ENCODE measurements at regions not wholly inside any gene's neighbourhood (a gene's known extent, or its start where the extent isn't known, plus 50 kb on each side); places are given as distances from the start of the nearest gene placed in this dataset.

DNA sequence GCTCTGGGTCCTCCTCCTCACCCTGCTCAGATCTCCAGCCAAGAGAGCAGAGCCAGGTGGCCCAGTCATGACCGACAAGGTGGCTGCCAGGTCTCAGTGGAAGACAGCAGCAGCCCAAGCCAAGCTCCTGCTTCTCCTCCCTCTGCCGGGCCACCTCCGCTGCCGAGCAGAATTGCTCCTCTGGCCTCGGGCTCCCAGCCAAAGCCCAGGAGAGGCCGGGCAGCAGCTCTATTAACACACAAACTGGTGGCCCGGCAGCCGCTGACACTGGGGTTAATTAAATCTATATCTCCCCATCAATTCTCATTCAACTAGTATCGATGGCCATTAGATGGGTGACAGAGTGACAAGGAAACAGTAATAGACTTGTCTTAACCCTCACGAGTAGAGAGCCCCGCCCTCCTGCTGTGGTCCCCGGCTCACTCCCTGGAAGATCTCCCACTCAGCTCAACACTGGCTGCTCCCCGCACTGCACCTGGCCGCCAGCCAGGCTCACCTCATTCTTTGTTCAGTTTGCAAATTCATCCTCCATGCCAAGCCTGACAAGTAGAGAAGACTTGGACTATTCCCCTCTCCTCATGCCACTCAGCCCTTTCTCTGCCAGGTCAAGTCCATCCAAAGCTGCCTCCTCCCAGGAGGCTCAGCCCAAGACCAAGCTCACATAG is 74.1 kb upstream of the UNC5B start:
- H3K4me1 Mint-ChIP-seq, result peaks cover 31% of the 10 kb centered on the region
- H3K4me3 Mint-ChIP-seq, result no peak overlapping the region
- TF ChIP-seq, protein P1, sequence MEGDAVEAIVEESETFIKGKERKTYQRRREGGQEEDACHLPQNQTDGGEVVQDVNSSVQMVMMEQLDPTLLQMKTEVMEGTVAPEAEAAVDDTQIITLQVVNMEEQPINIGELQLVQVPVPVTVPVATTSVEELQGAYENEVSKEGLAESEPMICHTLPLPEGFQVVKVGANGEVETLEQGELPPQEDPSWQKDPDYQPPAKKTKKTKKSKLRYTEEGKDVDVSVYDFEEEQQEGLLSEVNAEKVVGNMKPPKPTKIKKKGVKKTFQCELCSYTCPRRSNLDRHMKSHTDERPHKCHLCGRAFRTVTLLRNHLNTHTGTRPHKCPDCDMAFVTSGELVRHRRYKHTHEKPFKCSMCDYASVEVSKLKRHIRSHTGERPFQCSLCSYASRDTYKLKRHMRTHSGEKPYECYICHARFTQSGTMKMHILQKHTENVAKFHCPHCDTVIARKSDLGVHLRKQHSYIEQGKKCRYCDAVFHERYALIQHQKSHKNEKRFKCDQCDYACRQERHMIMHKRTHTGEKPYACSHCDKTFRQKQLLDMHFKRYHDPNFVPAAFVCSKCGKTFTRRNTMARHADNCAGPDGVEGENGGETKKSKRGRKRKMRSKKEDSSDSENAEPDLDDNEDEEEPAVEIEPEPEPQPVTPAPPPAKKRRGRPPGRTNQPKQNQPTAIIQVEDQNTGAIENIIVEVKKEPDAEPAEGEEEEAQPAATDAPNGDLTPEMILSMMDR (conservative IDR thresholded peaks at IDR 0.05), result no peak
- H3K27me3 Mint-ChIP-seq (ENCODE audit: low read depth), result no peaks in the 10 kb centered on the region
- no peak overlapping the region for H3K27ac Mint-ChIP-seq (ENCODE audit: unreplicated experiment)
- no peak for DNase-seq (ENCODE audit: low read depth, low spot score)
- H3K9me3 Mint-ChIP-seq, result no peaks in the 10 kb centered on the region
- H3K36me3 Mint-ChIP-seq (ENCODE audit: low read depth), result no peaks in the 10 kb centered on the region

DNA sequence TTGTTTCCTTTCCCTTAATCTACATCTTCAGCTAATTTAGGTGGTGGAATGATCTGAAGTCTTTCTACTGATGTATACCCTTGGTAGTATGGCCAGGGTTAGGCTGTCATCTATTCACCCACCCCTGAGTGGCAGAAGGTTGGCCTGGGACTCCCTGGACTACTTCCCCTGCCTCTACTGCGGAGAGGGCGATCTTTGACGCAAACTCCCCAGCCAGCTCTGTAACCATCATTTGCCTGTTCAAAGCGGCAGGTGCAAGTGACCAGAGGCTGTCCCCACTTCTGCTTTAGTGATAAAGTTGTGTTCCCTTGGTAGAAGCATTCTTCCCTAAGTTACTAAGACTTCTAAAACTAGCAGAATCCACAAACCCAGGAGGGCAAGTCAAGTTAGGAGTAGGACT is 70.8 kb upstream of the UNC5B start:
- Mint-ChIP-seq H3K36me3 (ENCODE audit: low read depth) (no peaks in the 10 kb centered on the region), H3K27me3 (ENCODE audit: low read depth) (no peaks in the 10 kb centered on the region), H3K27ac (ENCODE audit: unreplicated experiment) (no peak overlapping the region), H3K4me3 (no peak overlapping the region), H3K9me3 (no peaks in the 10 kb centered on the region), H3K4me1 (peaks cover 9% of the 10 kb centered on the region)
- no peak for DNase-seq (ENCODE audit: low read depth, low spot score)
- TF ChIP-seq, protein P1 (conservative IDR thresholded peaks at IDR 0.05), result no peak

DNA sequence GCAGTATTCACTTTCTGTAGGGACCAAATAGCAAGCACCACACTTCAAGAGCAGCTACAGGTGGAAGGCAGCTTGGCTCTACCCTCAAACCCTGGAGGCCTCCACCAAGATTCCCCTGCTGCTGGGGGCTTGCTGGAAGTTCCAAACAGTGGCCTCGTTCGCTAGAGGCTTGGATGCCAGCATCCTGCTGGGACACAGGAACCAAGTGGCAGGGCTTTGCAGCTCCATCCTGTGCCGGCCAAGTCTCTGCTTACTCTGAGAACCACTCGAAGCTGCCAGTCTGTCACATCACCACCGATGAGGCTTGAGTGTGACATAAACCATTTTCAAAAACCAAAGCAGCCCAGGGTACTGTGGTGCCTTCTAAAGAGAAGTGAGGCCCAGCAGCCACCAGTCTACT is 69.2 kb upstream of the UNC5B start:
- no peak overlapping the region for H3K4me3 Mint-ChIP-seq
- H3K27me3 Mint-ChIP-seq (ENCODE audit: low read depth), result no peaks in the 10 kb centered on the region
- TF ChIP-seq, protein P1 (conservative IDR thresholded peaks at IDR 0.05), result no peak
- H3K36me3 Mint-ChIP-seq (ENCODE audit: low read depth), result no peaks in the 10 kb centered on the region
- no peaks in the 10 kb centered on the region for H3K9me3 Mint-ChIP-seq
- no peaks in the 10 kb centered on the region for H3K4me1 Mint-ChIP-seq
- H3K27ac Mint-ChIP-seq (ENCODE audit: unreplicated experiment), result no peak overlapping the region
- no peak for DNase-seq (ENCODE audit: low read depth, low spot score)

DNA sequence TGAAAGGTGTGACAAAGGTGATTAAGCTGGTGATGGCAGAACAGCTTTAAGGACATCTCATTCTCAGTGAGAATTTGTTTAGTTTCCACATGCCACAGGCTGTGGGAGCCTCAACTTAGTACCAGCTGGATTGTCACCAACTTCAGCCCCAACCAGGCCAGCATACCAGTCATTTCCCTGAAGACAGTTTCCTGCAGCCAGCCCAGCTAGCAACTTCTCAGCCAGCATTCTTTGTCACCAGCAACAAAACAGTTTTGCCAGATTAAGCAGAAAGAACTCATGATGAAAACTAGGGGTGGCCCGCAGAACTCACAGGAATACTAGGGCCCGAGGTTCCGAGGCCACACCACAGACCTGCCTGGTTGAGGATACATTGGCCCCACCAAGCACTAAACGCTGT is 68.8 kb upstream of the UNC5B start:
- Mint-ChIP-seq H3K36me3 (ENCODE audit: low read depth) (no peaks in the 10 kb centered on the region), H3K27me3 (ENCODE audit: low read depth) (no peaks in the 10 kb centered on the region), H3K9me3 (no peaks in the 10 kb centered on the region), H3K4me3 (no peak overlapping the region), H3K27ac (ENCODE audit: unreplicated experiment) (no peak overlapping the region), H3K4me1 (no peaks in the 10 kb centered on the region)
- TF ChIP-seq, protein P1 (conservative IDR thresholded peaks at IDR 0.05), result no peak
- no peak for DNase-seq (ENCODE audit: low read depth, low spot score)

DNA sequence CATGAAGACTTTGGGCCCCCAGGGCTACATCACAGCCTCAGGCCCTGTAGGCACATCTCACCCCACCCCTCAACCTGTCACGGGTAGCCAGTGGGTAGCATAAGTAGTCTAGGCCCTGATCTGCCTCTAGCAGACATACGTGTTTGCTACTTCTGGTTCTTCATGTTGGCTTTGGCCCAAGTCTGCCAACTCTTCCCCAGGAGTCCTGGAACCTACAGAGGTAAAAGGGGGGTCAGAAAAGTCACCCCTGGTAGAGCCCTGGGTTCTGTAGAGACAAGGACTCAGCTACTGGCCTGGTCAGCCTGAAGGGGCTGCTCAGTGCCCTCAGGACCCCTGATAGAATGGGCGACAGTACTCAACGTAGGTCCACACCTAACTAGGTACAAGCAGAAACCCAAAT is 67.5 kb upstream of the UNC5B start:
- Mint-ChIP-seq H3K27me3 (ENCODE audit: low read depth) (no peaks in the 10 kb centered on the region), H3K4me3 (no peak overlapping the region), H3K9me3 (no peaks in the 10 kb centered on the region), H3K27ac (ENCODE audit: unreplicated experiment) (no peak overlapping the region), H3K4me1 (no peaks in the 10 kb centered on the region), H3K36me3 (ENCODE audit: low read depth) (no peaks in the 10 kb centered on the region)
- TF ChIP-seq, protein P1 (conservative IDR thresholded peaks at IDR 0.05), result no peak
- DNase-seq (ENCODE audit: low read depth, low spot score), result no peak

All from neural crest cell (in vitro differentiated cells).